ENCODE measurements at regions not wholly inside any gene's neighbourhood (a gene's known extent, or its start where the extent isn't known, plus 50 kb on each side); places are given as distances from the start of the nearest gene placed in this dataset.
A peak's percentile ranks its signal among the peaks of the same experiment; 100 is the strongest.

DNA sequence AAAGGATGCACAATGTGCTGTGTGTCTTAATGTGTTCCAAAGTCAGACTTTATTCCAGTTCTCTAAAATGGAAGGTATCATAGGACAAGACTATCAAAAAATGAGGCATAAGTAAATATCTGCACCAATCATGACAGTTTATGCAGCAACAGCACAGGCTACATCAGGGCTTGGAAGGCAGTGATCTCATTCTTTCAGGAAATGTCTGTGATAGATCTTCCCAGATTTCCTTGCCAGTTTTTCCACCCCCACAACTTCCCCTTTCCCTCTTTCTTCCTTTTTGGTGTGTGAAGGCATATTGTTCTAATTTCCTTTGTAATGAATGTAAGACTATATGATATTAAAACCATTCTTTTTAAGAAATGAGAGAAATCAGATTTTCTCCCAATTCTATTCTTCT lies 326.7 kb downstream of the ATP23 start:
- DNase-seq (ENCODE audit: low read depth): no peak

DNA sequence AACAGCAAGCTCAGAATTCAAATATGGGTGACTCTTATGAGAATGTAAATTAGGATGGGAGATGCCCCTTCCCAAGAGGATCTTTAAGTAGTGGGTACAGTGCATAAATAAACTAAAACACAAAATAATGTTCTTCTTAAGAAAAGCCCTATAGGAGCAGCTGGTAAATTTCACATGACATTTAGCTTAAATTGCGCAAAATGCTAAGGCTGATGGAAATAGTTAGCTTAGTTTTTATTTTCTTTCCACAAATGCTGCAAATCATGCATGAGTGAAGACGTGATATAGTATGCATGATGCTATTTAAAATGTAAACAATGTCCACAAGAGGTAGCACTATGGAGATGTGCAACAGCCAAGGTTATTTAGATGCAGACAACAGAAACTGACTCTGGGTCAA lies 328.1 kb downstream of the ATP23 start:
- DNase-seq (ENCODE audit: low read depth): no peak

DNA sequence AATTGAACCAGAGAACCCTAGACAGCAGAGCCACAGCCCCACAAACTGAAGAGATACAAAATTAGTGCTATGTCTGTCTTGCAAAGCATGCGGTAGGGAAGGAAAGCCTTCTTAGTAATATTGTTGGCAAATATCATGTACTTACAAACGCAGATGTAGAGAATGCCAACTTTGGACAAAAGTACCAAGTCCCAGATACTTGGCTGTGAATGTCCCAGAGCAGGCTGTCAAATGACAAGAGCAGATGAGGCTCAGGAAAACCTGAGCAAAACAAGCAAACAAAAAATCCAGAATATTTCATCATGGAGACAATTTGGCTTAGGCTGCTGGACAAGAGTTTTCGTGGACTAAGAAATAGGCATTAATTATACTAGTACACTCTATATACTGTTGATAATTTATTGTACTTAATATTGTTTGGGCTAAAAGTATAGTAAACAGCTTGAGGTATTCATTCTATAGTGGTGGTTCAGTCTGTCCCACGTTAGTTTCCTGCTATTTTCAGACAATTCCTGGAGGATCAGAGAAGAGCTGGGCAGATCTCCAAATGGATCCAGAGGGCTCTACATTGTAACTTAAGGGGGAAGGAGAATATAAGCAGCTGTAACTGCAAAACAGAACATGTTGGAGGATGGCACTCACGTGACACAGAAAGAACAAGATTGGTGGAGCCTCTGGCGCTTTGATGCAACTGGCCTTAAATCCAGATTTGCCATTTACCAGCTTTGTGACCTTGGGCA lies 329.8 kb downstream of the ATP23 start:
- DNase-seq (ENCODE audit: low read depth): no peak

- DNase-seq (ENCODE audit: low read depth): no peak
Observed at GRCh38 chr12:58272461-58272860, 331.1 kb downstream of the ATP23 start.

DNA sequence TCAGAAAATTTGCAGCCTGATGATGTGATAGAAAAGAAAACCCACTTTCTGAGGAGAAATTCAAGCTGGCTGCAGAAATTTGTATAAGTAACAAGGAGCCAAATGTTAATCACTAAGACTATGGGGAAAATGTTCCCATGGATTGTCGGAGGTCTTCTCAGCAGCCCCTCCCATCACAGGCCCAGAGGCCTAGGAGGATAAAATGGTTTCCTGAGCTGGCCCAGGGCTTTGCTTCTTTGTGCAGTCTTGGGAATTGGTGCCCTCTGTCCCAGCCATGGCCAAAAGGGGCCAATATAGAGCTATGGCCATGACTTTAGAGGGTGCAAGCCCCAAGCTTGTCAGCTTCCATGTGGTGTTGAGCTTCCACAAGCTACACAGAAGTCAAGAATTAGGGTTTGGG lies 335.9 kb downstream of the ATP23 start:
- DNase-seq (ENCODE audit: low read depth): no peak

DNA sequence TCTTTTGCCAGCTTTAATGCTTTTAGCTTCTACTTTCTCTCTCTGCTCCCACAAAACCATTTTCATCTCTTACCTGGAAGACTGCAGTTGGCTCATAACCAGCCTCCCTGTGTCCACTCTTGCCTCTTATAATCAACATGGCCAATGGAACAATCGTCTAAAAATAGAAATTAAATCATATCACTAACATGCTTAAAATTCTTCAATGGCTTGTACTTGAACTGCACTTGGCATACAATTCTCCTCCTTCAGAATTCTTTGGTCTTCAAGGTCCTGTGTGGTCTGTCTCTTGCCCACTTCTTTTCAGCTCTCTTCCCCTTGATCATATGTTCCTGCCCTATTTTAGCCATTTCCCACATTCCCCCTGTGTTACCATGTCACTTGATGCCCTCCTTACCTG lies 342.2 kb downstream of the ATP23 start:
- DNase-seq (ENCODE audit: low read depth): no peak

DNA sequence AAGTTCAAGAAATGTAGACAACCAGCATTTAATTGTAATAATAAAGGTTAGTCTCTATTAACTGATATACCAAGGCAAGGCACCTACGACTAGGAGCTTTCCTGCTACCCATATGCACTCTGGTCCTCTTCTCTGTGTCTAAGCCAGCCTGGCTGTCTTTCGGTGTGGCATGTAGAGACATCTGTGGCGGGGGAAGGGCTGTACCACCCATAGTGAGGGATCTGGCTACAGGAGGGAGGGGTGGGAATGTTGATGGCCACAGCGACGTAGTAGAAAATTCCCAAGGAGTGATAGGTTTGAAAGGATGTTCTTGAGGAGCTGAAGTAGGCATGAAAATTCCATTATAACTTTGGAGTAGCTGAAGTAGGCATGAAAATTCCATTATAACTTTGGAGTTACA lies 344.2 kb downstream of the ATP23 start:
- no peak for DNase-seq (ENCODE audit: low read depth)

GRCh38 chr12:58286353-58286752 lies 345.0 kb downstream of the ATP23 start:
- no peak for DNase-seq (ENCODE audit: low read depth)

DNA sequence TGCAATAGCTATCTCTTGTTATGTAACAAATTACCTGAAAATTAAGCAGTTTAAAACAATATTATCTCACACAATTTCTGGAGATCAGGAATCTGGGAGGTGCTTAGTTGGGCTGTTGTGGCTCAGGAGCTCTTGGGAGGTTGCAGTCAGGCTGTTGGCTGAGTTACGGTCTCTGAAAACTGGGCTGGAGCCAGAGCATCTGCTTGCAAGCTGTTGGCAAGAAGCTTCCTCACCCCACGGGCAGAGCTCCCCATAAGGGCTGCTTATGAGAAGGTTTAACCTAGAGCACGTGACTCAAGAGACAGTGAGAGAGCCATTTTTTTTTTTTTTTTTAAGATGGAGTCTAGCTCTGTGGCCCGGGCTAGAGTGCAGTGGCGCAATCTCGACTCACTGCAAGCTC lies 346.8 kb downstream of the ATP23 start:
- DNase-seq (ENCODE audit: low read depth): no peak

GRCh38 chr12:58291106-58291505 lies 349.7 kb downstream of the ATP23 start:
- no peak for DNase-seq (ENCODE audit: low read depth)

DNA sequence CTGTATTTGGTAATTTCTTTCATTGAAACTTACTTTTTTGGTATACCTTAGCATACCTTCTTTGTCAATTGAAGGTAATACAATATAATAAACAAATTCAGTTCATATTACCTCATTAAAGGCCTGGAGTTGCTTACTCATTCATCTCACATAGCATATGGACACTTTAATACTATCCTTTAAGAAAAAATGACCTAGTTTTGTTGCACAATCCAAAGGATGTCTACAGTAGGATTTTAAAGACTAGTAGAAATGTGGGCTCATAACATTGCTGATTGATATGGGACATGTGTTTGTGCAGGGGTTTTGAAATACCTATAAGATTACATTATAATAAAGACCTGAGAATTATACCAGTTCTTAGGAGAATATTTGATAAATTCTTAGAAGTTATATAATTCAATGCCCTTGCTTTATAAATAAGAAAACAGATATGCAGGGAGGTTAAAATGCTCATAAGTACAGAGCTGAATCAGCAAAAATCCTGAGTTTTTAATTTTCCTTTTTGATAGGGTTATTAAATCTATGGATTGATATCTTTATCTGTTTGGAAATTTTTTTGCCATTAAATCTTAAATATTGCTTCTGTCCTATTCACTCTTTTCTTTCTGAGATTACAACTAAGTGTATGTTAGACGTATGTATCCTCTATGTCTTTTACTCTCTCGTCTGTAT lies 352.1 kb downstream of the ATP23 start:
- no peak for DNase-seq (ENCODE audit: low read depth)

GRCh38 chr12:58295268-58295667 lies 353.9 kb downstream of the ATP23 start:
- DNase-seq (ENCODE audit: low read depth): no peak

DNA sequence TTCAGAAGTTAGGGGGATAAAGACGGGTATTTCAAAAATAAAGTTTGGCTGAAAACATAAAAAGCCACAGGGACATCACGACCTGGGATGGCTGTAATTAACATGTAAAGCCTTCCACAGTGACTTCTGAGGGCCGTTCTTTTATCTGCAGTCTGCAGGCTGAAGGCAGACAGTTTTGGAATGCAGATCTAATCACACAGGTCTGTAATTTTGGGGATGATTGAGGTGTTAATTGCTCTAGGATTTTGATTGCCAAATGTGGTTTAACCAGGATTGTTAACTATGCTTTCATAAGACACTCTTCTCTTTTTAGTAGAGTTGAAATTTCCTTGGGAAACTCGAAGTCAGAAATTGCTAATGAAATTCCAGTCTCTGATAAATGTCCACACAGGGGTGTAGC lies 355.5 kb downstream of the ATP23 start:
- no peak for DNase-seq (ENCODE audit: low read depth)

DNA sequence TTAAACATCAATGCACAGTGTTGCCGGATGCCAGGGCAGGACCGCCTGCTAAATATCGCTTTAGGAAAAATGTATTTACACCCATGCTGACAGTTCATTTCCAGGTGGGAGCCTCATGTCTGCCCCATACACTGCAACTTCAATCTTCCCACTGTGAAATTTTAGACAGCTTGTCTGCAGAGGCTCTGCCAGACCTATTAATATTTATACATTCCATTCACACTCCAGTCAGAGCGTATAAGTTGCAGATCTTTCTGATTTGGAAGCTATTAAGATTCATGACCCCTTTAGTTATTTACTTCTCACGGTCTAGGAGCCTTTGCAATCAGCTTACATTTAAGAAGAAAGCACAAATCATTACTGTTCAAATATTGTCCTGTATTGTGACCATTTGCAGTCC lies 357.4 kb downstream of the ATP23 start:
- no peak for DNase-seq (ENCODE audit: low read depth)

DNA sequence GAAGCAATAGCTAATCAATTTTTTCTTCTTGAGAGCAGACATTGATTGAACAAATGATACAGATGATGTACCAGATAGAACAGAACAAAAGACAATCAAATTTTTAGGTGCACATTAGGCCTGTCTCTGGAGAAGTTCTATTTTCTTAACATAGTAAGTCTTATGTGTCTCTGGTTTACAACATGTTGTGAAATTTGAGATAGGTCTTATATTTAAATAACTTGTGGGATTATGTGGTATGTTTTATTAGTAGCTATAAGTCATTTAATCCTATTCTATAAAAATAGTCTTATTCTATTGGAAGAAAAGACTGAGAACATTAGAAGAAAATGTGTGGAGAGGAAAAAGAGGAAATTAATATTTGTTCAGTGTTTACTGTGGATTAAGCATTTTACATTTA lies 358.0 kb downstream of the ATP23 start:
- DNase-seq (ENCODE audit: low read depth): no peak

DNA sequence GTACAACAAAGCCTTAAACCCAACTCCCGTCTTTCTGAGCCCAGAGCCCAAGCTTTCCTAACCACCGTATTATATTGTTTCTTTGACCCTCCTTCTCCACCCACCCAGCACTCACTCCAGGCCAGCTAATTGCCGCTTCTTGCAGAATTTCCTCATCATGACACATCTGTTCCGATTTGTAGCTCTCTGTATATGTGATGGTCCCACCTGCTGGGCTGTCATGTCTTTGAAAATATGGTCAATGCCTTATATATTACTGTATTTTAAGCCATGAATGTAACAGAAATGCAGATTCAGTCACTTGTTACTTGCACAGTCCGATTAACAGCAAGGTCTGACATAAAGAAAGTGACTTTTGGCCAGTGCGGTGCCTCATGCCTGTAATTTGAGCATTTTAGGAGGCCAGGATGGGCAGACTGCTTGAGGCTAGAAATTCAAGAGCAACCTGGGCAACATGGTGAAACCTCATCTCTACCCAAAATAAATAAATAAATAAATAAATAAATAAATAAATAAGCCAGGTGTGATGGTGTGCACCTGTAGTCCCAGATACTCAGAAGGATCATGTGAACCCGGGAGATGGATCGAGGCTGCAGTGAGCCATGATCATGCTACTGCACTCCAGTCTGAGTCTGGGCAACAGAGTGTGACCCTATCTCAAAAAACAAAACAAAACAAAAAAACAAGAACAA lies 359.8 kb downstream of the ATP23 start:
- DNase-seq (ENCODE audit: low read depth): no peak

DNA sequence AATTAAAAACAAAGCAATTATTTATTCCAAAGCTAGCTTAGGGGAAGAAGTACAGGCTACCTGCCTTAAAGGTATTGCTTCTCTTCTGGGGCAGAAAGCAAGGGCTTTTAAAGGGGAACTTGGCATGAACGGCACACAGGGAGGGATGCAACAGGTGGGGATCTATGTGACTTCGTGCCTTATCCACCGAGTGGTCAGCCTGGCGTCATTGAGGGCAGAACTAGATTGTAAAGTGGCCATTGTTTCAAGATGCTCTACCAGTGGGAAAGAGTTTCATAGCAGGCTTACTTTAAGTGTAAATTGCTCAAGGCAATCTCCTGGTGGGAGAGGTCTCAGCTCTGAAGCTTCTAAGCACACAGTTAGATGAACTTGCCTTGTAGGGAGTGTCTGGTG lies 360.4 kb downstream of the ATP23 start:
- peak; percentile 25 for DNase-seq (ENCODE audit: low read depth)

DNA sequence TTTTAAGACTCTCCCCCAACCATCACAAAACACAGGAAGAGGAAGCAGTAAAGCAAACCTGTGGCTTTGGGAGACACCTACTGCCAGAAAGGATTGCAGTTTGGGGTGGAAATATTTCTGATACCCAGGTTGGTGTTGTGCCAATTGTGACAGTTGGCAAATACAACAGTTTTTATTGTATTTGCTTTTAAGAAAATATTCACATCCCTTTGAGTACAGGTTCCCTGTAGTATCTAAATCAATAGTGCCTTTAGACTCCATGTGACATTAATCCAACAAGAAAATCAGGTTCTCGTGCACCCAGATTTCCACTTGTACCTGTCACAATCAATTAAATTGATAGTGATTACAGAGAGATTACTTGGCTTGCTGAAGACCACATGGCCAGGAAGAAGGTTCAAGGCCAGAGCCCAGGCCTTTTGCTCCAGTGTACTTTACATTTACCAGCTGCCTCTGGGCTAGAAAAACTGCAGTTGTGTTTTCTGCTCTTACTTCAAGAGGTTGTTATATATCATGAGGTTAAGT lies 361.2 kb downstream of the ATP23 start:
- DNase-seq (ENCODE audit: low read depth): peak; percentile 75

DNA sequence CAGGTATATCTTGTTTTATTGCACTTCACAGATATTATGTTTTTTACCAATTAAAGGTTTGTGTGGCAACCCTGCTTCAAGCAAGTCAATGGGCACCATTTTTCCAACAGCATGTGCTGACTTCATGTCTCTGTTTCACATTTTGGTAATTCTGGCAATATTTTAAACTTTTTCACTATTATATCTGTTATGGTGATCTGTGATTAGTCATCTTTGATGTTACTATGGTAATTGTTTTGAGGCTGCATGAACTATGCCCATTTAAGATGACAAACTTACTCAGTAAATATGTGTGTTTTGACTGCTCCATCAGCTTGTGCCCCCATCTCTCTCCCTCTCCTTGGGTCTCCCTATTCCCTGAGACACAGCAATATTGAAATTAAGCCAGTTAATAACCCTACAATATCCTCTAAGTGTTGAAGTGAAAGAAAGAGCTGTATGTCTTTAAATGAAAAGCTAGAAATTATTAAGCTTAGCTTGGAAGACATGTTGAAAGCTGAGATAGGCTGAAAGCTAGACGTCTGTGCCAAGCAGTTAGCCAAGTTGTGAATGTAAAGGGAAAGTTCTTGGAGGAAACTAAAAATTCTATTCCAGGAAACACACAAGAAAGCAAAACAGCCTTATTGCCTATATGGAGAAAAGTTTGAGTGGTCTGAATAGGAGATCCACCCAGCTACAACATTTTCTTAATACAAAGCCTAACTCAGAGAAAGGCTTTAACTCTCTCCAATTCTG lies 365.1 kb downstream of the ATP23 start:
- peak; percentile 51 for DNase-seq (ENCODE audit: low read depth)

DNA sequence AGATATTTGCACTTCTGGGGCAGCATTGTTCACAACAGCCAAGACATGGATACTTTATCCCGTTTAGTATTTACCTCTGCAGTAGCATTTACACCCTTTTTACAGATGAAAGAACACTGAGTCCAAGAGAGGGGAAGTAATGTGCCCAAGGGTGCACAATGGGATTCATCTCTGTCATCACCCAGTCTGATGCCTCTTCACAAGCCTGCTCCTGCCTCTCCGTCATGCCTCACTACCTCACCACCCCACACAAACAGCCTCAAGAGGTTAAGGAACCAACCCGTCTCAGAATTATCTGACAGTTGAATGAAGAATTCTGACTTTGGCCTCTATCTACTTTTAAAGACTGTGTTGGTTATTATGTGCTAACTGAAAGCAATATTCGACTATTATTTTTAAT lies 368.4 kb downstream of the ATP23 start:
- peak; percentile 27 for DNase-seq (ENCODE audit: low read depth)

GRCh38 chr12:58310368-58310767 lies 369.0 kb downstream of the ATP23 start:
- peak; percentile 79 for DNase-seq (ENCODE audit: low read depth)
